Gastrocnemius medialis (tissue), 4 donors: ENCODE measurements at regions not wholly inside any gene's neighbourhood (a gene's known extent, or its start where the extent isn't known, plus 50 kb on each side); places are given as distances from the start of the nearest gene placed in this dataset.

Experiments
- CTCF ChIP-seq, 5 experiments: fragments of 450-650 bp in 3 of 5; fragments of 200-600 bp in 2 of 5; sonication (generic) in 2 of 5; IDR thresholded peaks in 4 of 5; conservative IDR thresholded peaks in 1 of 5; 1 replicate in 4 of 5; 2 replicates in 1 of 5; pipeline ENCODE4 v1.5.1; 2016 to 2019; ENCODE audit warnings: antibody characterized with exemption in 5 of 5, mild to moderate bottlenecking in 3 of 5, moderate library complexity in 3 of 5
- POLR2A ChIP-seq, 2 donors: fragments of 450-650 bp; IDR thresholded peaks; one replicate each; pipeline ENCODE4 v1.6.1; 2017; ENCODE audit warnings: antibody characterized with exemption in 2 of 2, mild to moderate bottlenecking in 2 of 2, moderate library complexity in 2 of 2

GRCh38 chr6:159105716-159106115 is 60.9 kb upstream of the TAGAP start:
- no peak for TF ChIP-seq CTCF (IDR thresholded peaks at IDR 0.05 in 4 of 5, conservative IDR thresholded peaks at IDR 0.05 in 1 of 5)
- TF ChIP-seq POLR2A (IDR thresholded peaks at IDR 0.05): no peak
